ENCODE measurements at regions not wholly inside any gene's neighbourhood (a gene's known extent, or its start where the extent isn't known, plus 50 kb on each side); places are given as distances from the start of the nearest gene placed in this dataset.

- peak; percentile 44; the same call in 1 of the 2 replicates for TF ChIP-seq TOX (CRISPR knock-in tag; IDR thresholded peaks at IDR 0.05; ENCODE audit: borderline replicate concordance)
- no peak for TF ChIP-seq PATZ1 (CRISPR knock-in tag; IDR thresholded peaks at IDR 0.05; ENCODE audit: borderline replicate concordance)
- no peak for TF ChIP-seq ZFP3 (CRISPR knock-in tag; IDR thresholded peaks at IDR 0.05)
- TF ChIP-seq GLIS3 (CRISPR knock-in tag; IDR thresholded peaks at IDR 0.05), result no peak
- no peak for TF ChIP-seq TCF4 (CRISPR knock-in tag; IDR thresholded peaks at IDR 0.05; ENCODE audit: borderline replicate concordance)
- TF ChIP-seq ZFP30 (CRISPR knock-in tag; IDR thresholded peaks at IDR 0.05), result no peak
- TF ChIP-seq TSHZ2 (CRISPR knock-in tag; IDR thresholded peaks at IDR 0.05), result no peak
- no peak for TF ChIP-seq ZNF565 (CRISPR knock-in tag; conservative IDR thresholded peaks at IDR 0.05; ENCODE audit: low read depth)
- TF ChIP-seq ARNTL (CRISPR knock-in tag; IDR thresholded peaks at IDR 0.05; ENCODE audit: borderline replicate concordance, low read depth), result no peak
- TF ChIP-seq ESRRG (CRISPR knock-in tag; IDR thresholded peaks at IDR 0.05), result no peak
Measured at GRCh38 chr1:115156826-115157468, 67.6 kb upstream of the TSPAN2 start.

Measured in SK-N-SH treated with all-trans-retinoic acid at 6 μM for 48 hours (cell line).